CD4-positive, alpha-beta T cell treated with Interleukin-15 for 4 hours (primary cell): ENCODE measurements at regions not wholly inside any gene's neighbourhood (a gene's known extent, or its start where the extent isn't known, plus 50 kb on each side); places are given as distances from the start of the nearest gene placed in this dataset.
"Not testable (repeated sequence)": the region's sequence is repeated elsewhere in the genome, so short reads cannot be mapped to it uniquely, and the experiment has no call there.

Experiments used
- DNase-seq: peaks from one replicate; pipeline ENCODE4 v3.0.0-alpha.2; 2020; ENCODE audit warnings: low spot score

GRCh38 chr9:75775966-75776691 is 114.3 kb upstream of the PCSK5 start:
- no peak for DNase-seq

GRCh38 chr9:75780185-75780584 is 110.3 kb upstream of the PCSK5 start:
- no peak for DNase-seq

- DNase-seq, result no peak
Measured at GRCh38 chr9:75788006-75788634, 102.4 kb upstream of the PCSK5 start.

GRCh38 chr9:75797085-75797580 is 93.3 kb upstream of the PCSK5 start:
- no peak for DNase-seq

- DNase-seq, result no peak
Measured at GRCh38 chr9:75798505-75798904, 92.0 kb upstream of the PCSK5 start.

- DNase-seq, result no peak
Measured at GRCh38 chr9:75803130-75803529, 87.3 kb upstream of the PCSK5 start.

- DNase-seq, result no peak
Measured at GRCh38 chr9:75810063-75810462, 80.4 kb upstream of the PCSK5 start.

GRCh38 chr9:75811692-75812091 is 78.8 kb upstream of the PCSK5 start:
- DNase-seq, result no peak

GRCh38 chr9:75812141-75812540 is 78.3 kb upstream of the PCSK5 start:
- no peak for DNase-seq

- DNase-seq, result no peak
Measured at GRCh38 chr9:75814667-75815066, 75.8 kb upstream of the PCSK5 start.

- DNase-seq, result not testable (repeated sequence)
Measured at GRCh38 chr9:75820471-75821115, 69.9 kb upstream of the PCSK5 start.

- no peak for DNase-seq
Measured at GRCh38 chr9:75823151-75823550, 67.3 kb upstream of the PCSK5 start.

- DNase-seq, result no peak
Measured at GRCh38 chr9:75824816-75825568, 65.5 kb upstream of the PCSK5 start.

GRCh38 chr9:75826314-75826713 is 64.2 kb upstream of the PCSK5 start:
- no peak for DNase-seq

- no peak for DNase-seq
Measured at GRCh38 chr9:75830303-75830702, 60.2 kb upstream of the PCSK5 start.

GRCh38 chr9:75833778-75834177 is 56.7 kb upstream of the PCSK5 start:
- DNase-seq, result no peak

GRCh38 chr9:75834878-75835277 is 55.6 kb upstream of the PCSK5 start:
- DNase-seq, result no peak
